MG63 (cell line): ENCODE measurements at regions not wholly inside any gene's neighbourhood (a gene's known extent, or its start where the extent isn't known, plus 50 kb on each side); places are given as distances from the start of the nearest gene placed in this dataset.

ENCODE experiments used
- DNase-seq: peaks from one replicate; pipeline ENCODE4 v3.0.0-alpha.2; 2020
- H3K27me3 ChIP-seq: fragments of 250-450 bp; sonication (Bioruptor Pico); 2 replicates; pipeline ENCODE4 v1.5.1; 2020; ENCODE audit warnings: mild to moderate bottlenecking, moderate library complexity
- H3K36me3 ChIP-seq: fragments of 250-450 bp; sonication (Bioruptor Pico); 2 replicates; pipeline ENCODE4 v1.5.1; 2020; ENCODE audit warnings: mild to moderate bottlenecking, moderate library complexity
- H3K4me3 ChIP-seq: fragments of 250-450 bp; sonication (Bioruptor Pico); 2 replicates; pipeline ENCODE4 v1.5.1; 2020; ENCODE audit warnings: mild to moderate bottlenecking, moderate library complexity
- H3K9me3 ChIP-seq: fragments of 250-450 bp; sonication (Bioruptor Pico); 2 replicates; pipeline ENCODE4 v1.5.1; 2020; ENCODE audit warnings: mild to moderate bottlenecking, moderate library complexity

GRCh38 chr7:10100572-10100971 lies 873.1 kb upstream of the PHF14 start:
- no peak for DNase-seq
- H3K36me3 ChIP-seq, result no peaks in the 10 kb centered on the region
- no peak overlapping the region for H3K4me3 ChIP-seq

GRCh38 chr7:10101351-10101750 lies 872.3 kb upstream of the PHF14 start:
- H3K27me3 ChIP-seq, result no peaks in the 10 kb centered on the region
- no peak overlapping the region for H3K4me3 ChIP-seq
- no peaks in the 10 kb centered on the region for H3K9me3 ChIP-seq
- no peaks in the 10 kb centered on the region for H3K36me3 ChIP-seq
- no peak for DNase-seq

More at GRCh38 chr7:10100572-10100971, 873.1 kb upstream of the PHF14 start:
- Histone ChIP-seq H3K27me3 (no peaks in the 10 kb centered on the region), H3K9me3 (no peaks in the 10 kb centered on the region)

GRCh38 chr7:10104292-10104691 lies 869.4 kb upstream of the PHF14 start:
- Histone ChIP-seq H3K4me3 (no peak overlapping the region), H3K27me3 (no peaks in the 10 kb centered on the region), H3K9me3 (no peaks in the 10 kb centered on the region), H3K36me3 (no peaks in the 10 kb centered on the region)
- no peak for DNase-seq

GRCh38 chr7:10106609-10107008 lies 867.1 kb upstream of the PHF14 start:
- Histone ChIP-seq H3K27me3 (no peaks in the 10 kb centered on the region), H3K4me3 (no peak overlapping the region), H3K36me3 (no peaks in the 10 kb centered on the region), H3K9me3 (no peaks in the 10 kb centered on the region)
- no peak for DNase-seq

GRCh38 chr7:10116511-10116910 lies 857.2 kb upstream of the PHF14 start:
- no peak overlapping the region for H3K4me3 ChIP-seq
- no peak for DNase-seq
- H3K27me3 ChIP-seq, result no peaks in the 10 kb centered on the region
- H3K9me3 ChIP-seq, result no peaks in the 10 kb centered on the region
- H3K36me3 ChIP-seq, result no peaks in the 10 kb centered on the region

GRCh38 chr7:10117815-10118214 lies 855.9 kb upstream of the PHF14 start:
- no peak for DNase-seq
- no peaks in the 10 kb centered on the region for H3K9me3 ChIP-seq
- no peak overlapping the region for H3K4me3 ChIP-seq
- no peaks in the 10 kb centered on the region for H3K36me3 ChIP-seq
- no peaks in the 10 kb centered on the region for H3K27me3 ChIP-seq

- Histone ChIP-seq H3K36me3 (no peaks in the 10 kb centered on the region), H3K27me3 (no peaks in the 10 kb centered on the region), H3K9me3 (no peaks in the 10 kb centered on the region), H3K4me3 (no peak overlapping the region)
- DNase-seq, result no peak
Observed at GRCh38 chr7:10120936-10121335, 852.7 kb upstream of the PHF14 start.

GRCh38 chr7:10121631-10122030 lies 852.0 kb upstream of the PHF14 start:
- Histone ChIP-seq H3K36me3 (no peaks in the 10 kb centered on the region), H3K27me3 (no peaks in the 10 kb centered on the region), H3K4me3 (no peak overlapping the region), H3K9me3 (no peaks in the 10 kb centered on the region)
- no peak for DNase-seq

- no peaks in the 10 kb centered on the region for H3K36me3 ChIP-seq
- no peaks in the 10 kb centered on the region for H3K27me3 ChIP-seq
- no peak for DNase-seq
- no peak overlapping the region for H3K4me3 ChIP-seq
- H3K9me3 ChIP-seq, result no peaks in the 10 kb centered on the region
Observed at GRCh38 chr7:10122551-10123100, 851.0 kb upstream of the PHF14 start.

- Histone ChIP-seq H3K36me3 (no peaks in the 10 kb centered on the region), H3K27me3 (no peaks in the 10 kb centered on the region), H3K4me3 (no peak overlapping the region), H3K9me3 (no peaks in the 10 kb centered on the region)
- DNase-seq, result no peak
Observed at GRCh38 chr7:10128748-10129147, 844.9 kb upstream of the PHF14 start.

- H3K9me3 ChIP-seq, result no peaks in the 10 kb centered on the region
- DNase-seq, result no peak
- H3K4me3 ChIP-seq, result no peak overlapping the region
- no peaks in the 10 kb centered on the region for H3K36me3 ChIP-seq
- no peaks in the 10 kb centered on the region for H3K27me3 ChIP-seq
Observed at GRCh38 chr7:10138087-10138854, 835.4 kb upstream of the PHF14 start.

GRCh38 chr7:10146271-10146670 lies 827.4 kb upstream of the PHF14 start:
- no peaks in the 10 kb centered on the region for H3K9me3 ChIP-seq
- H3K27me3 ChIP-seq, result no peaks in the 10 kb centered on the region
- H3K4me3 ChIP-seq, result no peak overlapping the region
- no peak for DNase-seq
- no peaks in the 10 kb centered on the region for H3K36me3 ChIP-seq

GRCh38 chr7:10156972-10157371 lies 816.7 kb upstream of the PHF14 start:
- DNase-seq, result no peak
- Histone ChIP-seq H3K4me3 (no peak overlapping the region), H3K27me3 (no peaks in the 10 kb centered on the region), H3K36me3 (no peaks in the 10 kb centered on the region), H3K9me3 (no peaks in the 10 kb centered on the region)

- Histone ChIP-seq H3K36me3 (no peaks in the 10 kb centered on the region), H3K9me3 (no peaks in the 10 kb centered on the region), H3K27me3 (no peaks in the 10 kb centered on the region), H3K4me3 (no peak overlapping the region)
- no peak for DNase-seq
Observed at GRCh38 chr7:10181996-10182395, 791.7 kb upstream of the PHF14 start.

GRCh38 chr7:10192074-10192473 lies 781.6 kb upstream of the PHF14 start:
- no peaks in the 10 kb centered on the region for H3K27me3 ChIP-seq
- no peak for DNase-seq
- no peaks in the 10 kb centered on the region for H3K9me3 ChIP-seq
- H3K4me3 ChIP-seq, result no peak overlapping the region
- H3K36me3 ChIP-seq, result no peaks in the 10 kb centered on the region

- no peak for DNase-seq
- H3K27me3 ChIP-seq, result no peaks in the 10 kb centered on the region
- H3K9me3 ChIP-seq, result no peaks in the 10 kb centered on the region
- no peak overlapping the region for H3K4me3 ChIP-seq
- H3K36me3 ChIP-seq, result no peaks in the 10 kb centered on the region
Observed at GRCh38 chr7:10205696-10206095, 768.0 kb upstream of the PHF14 start.

GRCh38 chr7:10210000-10210399 lies 763.7 kb upstream of the PHF14 start:
- H3K9me3 ChIP-seq, result no peaks in the 10 kb centered on the region
- no peak for DNase-seq
- H3K27me3 ChIP-seq, result no peaks in the 10 kb centered on the region
- H3K36me3 ChIP-seq, result no peaks in the 10 kb centered on the region
- H3K4me3 ChIP-seq, result no peak overlapping the region

GRCh38 chr7:10211016-10211415 lies 762.7 kb upstream of the PHF14 start:
- Histone ChIP-seq H3K36me3 (no peaks in the 10 kb centered on the region), H3K4me3 (no peak overlapping the region), H3K27me3 (no peaks in the 10 kb centered on the region), H3K9me3 (no peaks in the 10 kb centered on the region)
- DNase-seq, result no peak
